IPS-18a (cell line): ENCODE measurements at regions not wholly inside any gene's neighbourhood (a gene's known extent, or its start where the extent isn't known, plus 50 kb on each side); places are given as distances from the start of the nearest gene placed in this dataset.

Experiments used
- H3K27ac ChIP-seq: one replicate; pipeline ENCODE4 v1.5.1; 2013; ENCODE audit warnings: low read length
- H3K27me3 ChIP-seq: one replicate; pipeline ENCODE4 v1.6.1; 2013; ENCODE audit warnings: mild to moderate bottlenecking, low read length; ENCODE audit not compliant: control insufficient read depth, insufficient read depth
- H3K36me3 ChIP-seq: one replicate; pipeline ENCODE4 v1.6.1; 2013; ENCODE audit warnings: low read depth, low read length; ENCODE audit not compliant: control insufficient read depth
- H3K4me1 ChIP-seq: one replicate; pipeline ENCODE4 v1.6.1; 2013; ENCODE audit warnings: low read depth, low read length; ENCODE audit not compliant: control insufficient read depth
- H3K4me3 ChIP-seq: one replicate; pipeline ENCODE4 v1.5.1; 2013; ENCODE audit warnings: low read length
- H3K9ac ChIP-seq: one replicate; pipeline ENCODE4 v1.6.1; 2013; ENCODE audit warnings: mild to moderate bottlenecking, low read length, moderate library complexity
- H3K9me3 ChIP-seq: one replicate; pipeline ENCODE4 v1.6.1; 2013; ENCODE audit warnings: low read depth, low read length; ENCODE audit not compliant: control insufficient read depth

DNA sequence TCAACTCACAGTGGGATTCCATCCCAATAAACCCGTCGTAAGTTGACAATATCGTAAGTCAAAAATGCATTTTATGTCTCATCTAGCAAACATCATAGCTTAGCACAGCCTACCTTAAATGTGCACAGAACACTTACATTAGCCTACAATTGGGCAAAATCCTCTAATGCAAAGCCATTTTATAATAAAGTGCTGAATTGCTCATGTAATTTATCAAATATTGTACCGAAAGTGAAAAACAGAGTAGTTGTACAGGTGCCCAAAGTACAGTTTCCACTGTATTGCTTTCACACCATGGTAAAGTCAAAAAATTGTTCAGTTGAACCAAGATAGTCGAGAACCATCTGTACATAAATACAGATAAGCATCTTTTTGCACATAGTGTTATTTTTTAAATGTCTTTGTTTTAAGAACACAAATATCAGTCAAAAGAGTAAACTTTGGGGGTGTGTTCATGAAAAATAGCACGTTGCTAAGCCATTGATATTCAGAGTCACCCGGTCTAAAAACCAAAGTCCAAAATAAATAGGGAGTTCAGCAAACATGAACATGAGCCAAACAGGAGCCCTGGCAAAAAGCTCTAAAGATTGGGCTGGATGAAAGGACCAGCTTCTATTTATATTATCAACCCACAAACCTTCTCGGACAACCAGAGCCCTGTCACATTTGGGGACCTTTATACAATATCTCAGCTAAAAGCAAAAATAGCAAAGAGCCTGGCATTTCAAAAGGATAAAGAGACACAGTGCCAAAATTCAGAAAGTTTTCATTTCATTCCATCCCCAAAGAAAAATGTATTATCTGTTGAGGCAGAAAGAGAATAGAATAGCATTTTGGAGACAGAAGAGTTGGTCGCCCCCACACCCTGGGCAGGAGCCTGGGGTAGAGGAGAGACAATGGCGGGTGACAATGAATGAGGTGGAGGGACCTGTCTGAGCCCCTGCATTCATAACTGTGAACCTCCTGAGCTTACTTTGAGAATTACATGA is 105.9 kb upstream of the SH3BP4 start:
- no peak overlapping the region for H3K4me3 ChIP-seq
- H3K9me3 ChIP-seq: no peaks in the 10 kb centered on the region
- H3K4me1 ChIP-seq: peaks cover 5% of the 10 kb centered on the region
- no peaks in the 10 kb centered on the region for H3K27me3 ChIP-seq
- H3K9ac ChIP-seq: no peak overlapping the region
- no peak overlapping the region for H3K27ac ChIP-seq
- no peaks in the 10 kb centered on the region for H3K36me3 ChIP-seq

GRCh38 chr2:234843411-234843810 is 108.4 kb upstream of the SH3BP4 start:
- Histone ChIP-seq H3K4me1 (peaks cover 7% of the 10 kb centered on the region), H3K36me3 (no peaks in the 10 kb centered on the region), H3K9me3 (no peaks in the 10 kb centered on the region), H3K27ac (no peak overlapping the region), H3K27me3 (no peaks in the 10 kb centered on the region), H3K4me3 (no peak overlapping the region), H3K9ac (no peak overlapping the region)

GRCh38 chr2:234842753-234843152 is 109.1 kb upstream of the SH3BP4 start:
- H3K4me1 ChIP-seq: peaks cover 3% of the 10 kb centered on the region
- H3K27ac ChIP-seq: no peak overlapping the region
- H3K36me3 ChIP-seq: no peaks in the 10 kb centered on the region
- no peak overlapping the region for H3K9ac ChIP-seq
- no peaks in the 10 kb centered on the region for H3K27me3 ChIP-seq
- no peak overlapping the region for H3K4me3 ChIP-seq
- H3K9me3 ChIP-seq: no peaks in the 10 kb centered on the region

- H3K36me3 ChIP-seq: no peaks in the 10 kb centered on the region
- H3K9me3 ChIP-seq: no peaks in the 10 kb centered on the region
- no peaks in the 10 kb centered on the region for H3K27me3 ChIP-seq
- no peak overlapping the region for H3K9ac ChIP-seq
- no peak overlapping the region for H3K27ac ChIP-seq
- peaks cover 3% of the 10 kb centered on the region for H3K4me1 ChIP-seq
- no peak overlapping the region for H3K4me3 ChIP-seq
Measured at GRCh38 chr2:234841321-234842015, 110.3 kb upstream of the SH3BP4 start.

- no peaks in the 10 kb centered on the region for H3K9me3 ChIP-seq
- no peak overlapping the region for H3K4me3 ChIP-seq
- no peak overlapping the region for H3K27ac ChIP-seq
- peaks cover 3% of the 10 kb centered on the region for H3K4me1 ChIP-seq
- H3K27me3 ChIP-seq: no peaks in the 10 kb centered on the region
- no peaks in the 10 kb centered on the region for H3K36me3 ChIP-seq
- H3K9ac ChIP-seq: no peak overlapping the region
Measured at GRCh38 chr2:234840336-234840735, 111.5 kb upstream of the SH3BP4 start.

DNA sequence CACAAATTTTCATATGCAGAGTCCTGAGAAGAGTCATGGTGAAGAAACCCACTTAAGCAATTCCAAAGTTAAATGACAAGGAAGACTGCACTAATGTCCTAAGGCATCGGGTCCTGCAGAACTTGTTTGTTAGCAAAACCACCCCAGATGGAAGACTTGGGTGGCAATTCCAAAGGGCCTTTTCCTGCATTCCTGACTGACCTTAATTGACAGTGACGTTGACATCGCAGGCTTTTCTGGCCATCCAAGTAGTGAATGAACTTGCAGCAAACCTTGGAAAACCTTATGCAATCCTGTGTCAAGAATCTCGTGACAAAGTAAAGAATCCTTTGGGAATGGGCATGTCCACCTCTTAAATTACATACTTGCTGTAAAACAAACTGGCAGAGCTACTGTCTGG is 112.5 kb upstream of the SH3BP4 start:
- Histone ChIP-seq H3K9ac (no peak overlapping the region), H3K4me3 (no peak overlapping the region), H3K36me3 (no peaks in the 10 kb centered on the region), H3K4me1 (peaks cover 3% of the 10 kb centered on the region), H3K9me3 (no peaks in the 10 kb centered on the region), H3K27ac (no peak overlapping the region), H3K27me3 (no peaks in the 10 kb centered on the region)

GRCh38 chr2:234836271-234836670 is 115.5 kb upstream of the SH3BP4 start:
- no peak overlapping the region for H3K27ac ChIP-seq
- H3K9me3 ChIP-seq: no peaks in the 10 kb centered on the region
- H3K9ac ChIP-seq: no peak overlapping the region
- no peaks in the 10 kb centered on the region for H3K27me3 ChIP-seq
- no peaks in the 10 kb centered on the region for H3K36me3 ChIP-seq
- H3K4me3 ChIP-seq: no peak overlapping the region
- H3K4me1 ChIP-seq: peaks cover 3% of the 10 kb centered on the region

DNA sequence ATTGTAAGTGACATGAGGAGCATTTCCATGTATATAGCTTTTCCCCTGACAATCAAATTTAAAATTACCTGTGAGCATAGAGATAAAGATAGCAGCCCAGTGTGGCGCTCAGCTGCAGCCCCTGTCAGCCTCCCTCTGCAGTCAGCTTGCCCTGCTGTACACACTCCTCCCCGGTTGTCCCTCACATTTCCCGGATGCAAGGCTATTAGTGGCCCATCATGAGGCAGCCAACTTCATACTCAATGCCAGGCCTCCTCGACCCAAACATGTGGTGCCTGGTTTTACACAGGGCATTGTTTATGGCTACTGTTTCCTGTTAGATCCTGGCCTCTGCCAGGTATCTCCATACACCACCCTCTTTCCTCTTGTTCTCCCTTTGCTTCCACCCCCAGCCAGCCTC is 116.1 kb upstream of the SH3BP4 start:
- Histone ChIP-seq H3K36me3 (no peaks in the 10 kb centered on the region), H3K4me3 (no peak overlapping the region), H3K4me1 (peaks cover 3% of the 10 kb centered on the region), H3K9ac (no peak overlapping the region), H3K27me3 (no peaks in the 10 kb centered on the region), H3K27ac (no peak overlapping the region), H3K9me3 (no peaks in the 10 kb centered on the region)

DNA sequence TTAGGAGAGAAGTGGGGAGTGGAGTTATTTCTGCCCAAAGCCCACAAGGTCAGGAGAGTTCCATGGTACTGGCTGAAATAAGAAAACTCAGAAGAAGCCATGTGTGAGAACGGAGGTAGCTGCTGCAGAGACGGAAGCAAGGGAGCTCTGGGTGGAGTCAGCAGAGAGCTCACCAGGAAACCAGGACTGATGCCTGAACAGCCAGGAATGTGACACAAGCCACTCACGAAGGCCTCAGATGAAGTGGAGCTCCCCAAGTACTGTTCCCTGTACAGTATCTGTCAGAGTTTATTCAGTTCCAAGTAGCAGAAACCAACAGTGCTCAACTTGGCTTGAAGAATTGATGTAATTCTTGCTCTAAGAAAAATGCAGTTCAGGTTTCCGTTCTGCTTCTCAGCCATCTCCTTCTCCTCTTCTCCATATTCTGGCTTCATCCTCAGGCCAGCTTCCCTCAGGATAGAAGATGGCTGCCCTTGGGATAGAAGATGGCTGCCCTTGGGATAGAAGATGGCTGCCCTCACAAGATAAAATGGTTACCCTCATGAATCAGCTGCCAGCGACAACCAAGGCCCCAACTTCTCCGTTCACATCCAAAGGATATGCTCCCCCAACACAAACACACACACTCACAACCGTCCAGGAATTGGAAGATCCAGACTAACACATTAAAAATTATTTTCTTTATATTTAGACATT is 117.4 kb upstream of the SH3BP4 start:
- Histone ChIP-seq H3K4me3 (no peak overlapping the region), H3K36me3 (no peaks in the 10 kb centered on the region), H3K27me3 (no peaks in the 10 kb centered on the region), H3K9me3 (no peaks in the 10 kb centered on the region), H3K9ac (no peak overlapping the region), H3K4me1 (no peaks in the 10 kb centered on the region), H3K27ac (no peak overlapping the region)

GRCh38 chr2:234830853-234831252 is 121.0 kb upstream of the SH3BP4 start:
- Histone ChIP-seq H3K4me1 (no peaks in the 10 kb centered on the region), H3K9me3 (no peaks in the 10 kb centered on the region)

DNA sequence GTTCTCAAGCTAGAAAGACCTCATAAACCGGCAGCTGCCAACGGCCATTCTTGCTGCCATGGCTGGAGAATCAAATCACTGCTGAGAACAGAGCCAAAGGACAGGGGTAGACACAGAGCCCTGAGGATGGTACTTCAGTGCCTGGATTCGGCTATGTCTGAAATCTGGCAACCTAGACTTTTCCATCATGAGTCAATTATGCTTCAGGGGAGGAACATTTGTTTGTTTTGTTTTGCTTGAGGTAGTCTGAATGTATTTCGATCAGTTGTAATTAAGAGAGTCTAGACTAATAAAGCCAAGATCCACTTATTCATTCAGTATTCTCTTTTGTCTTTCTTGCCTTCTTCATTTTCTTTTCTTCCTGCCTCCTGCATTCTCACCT is 122.8 kb upstream of the SH3BP4 start:
- H3K36me3 ChIP-seq: no peaks in the 10 kb centered on the region
- no peak overlapping the region for H3K27ac ChIP-seq
- H3K27me3 ChIP-seq: no peaks in the 10 kb centered on the region
- H3K9ac ChIP-seq: no peak overlapping the region
- H3K4me1 ChIP-seq: no peaks in the 10 kb centered on the region
- no peaks in the 10 kb centered on the region for H3K9me3 ChIP-seq
- no peak overlapping the region for H3K4me3 ChIP-seq

More at GRCh38 chr2:234830853-234831252, 121.0 kb upstream of the SH3BP4 start:
- Histone ChIP-seq H3K27ac (no peak overlapping the region), H3K9ac (no peak overlapping the region), H3K4me3 (no peak overlapping the region), H3K36me3 (no peaks in the 10 kb centered on the region), H3K27me3 (no peaks in the 10 kb centered on the region)
